Choroid plexus epithelial cell (primary cell): ENCODE measurements at regions not wholly inside any gene's neighbourhood (a gene's known extent, or its start where the extent isn't known, plus 50 kb on each side); places are given as distances from the start of the nearest gene placed in this dataset.
"Not testable (repeated sequence)": the region's sequence is repeated elsewhere in the genome, so short reads cannot be mapped to it uniquely, and the experiment has no call there.

ENCODE experiments used
- DNase-seq: peaks from one replicate; pipeline ENCODE4 v3.0.0-alpha.2; 2010; ENCODE audit warnings: low read depth
- H3K4me3 ChIP-seq: 2 replicates; pipeline ENCODE4 v1.5.1; 2011; ENCODE audit warnings: low read depth, mild to moderate bottlenecking, control low read depth, low read length, moderate library complexity
- TF ChIP-seq, protein P1 (sequence below): conservative IDR thresholded peaks from 2 replicates; pipeline ENCODE4 v1.5.1; 2011; ENCODE audit warnings: low read depth, mild to moderate bottlenecking, control low read depth, inconsistent platforms, low read length, moderate library complexity

DNA sequence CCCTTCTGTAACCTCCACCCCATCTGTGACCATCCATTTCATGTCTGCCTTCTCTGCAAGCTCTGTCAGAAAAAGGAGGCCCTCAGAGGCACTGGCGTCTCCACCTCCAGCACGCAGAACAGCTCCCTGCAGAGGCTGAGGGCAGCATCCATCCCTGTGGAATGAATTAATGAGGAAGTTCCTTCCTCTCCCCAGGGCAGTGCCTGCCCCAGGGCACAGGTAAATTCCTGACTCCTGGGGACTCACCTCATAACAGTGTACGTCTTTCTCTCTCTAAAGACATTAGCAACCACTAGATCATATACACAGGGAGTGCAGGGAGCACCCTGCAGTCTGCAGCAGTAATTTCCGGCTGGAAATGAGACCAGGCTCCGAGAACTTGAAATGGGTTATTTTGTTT is 155.0 kb upstream of the TMEM132C start:
- no peak for DNase-seq
- TF ChIP-seq, protein P1, sequence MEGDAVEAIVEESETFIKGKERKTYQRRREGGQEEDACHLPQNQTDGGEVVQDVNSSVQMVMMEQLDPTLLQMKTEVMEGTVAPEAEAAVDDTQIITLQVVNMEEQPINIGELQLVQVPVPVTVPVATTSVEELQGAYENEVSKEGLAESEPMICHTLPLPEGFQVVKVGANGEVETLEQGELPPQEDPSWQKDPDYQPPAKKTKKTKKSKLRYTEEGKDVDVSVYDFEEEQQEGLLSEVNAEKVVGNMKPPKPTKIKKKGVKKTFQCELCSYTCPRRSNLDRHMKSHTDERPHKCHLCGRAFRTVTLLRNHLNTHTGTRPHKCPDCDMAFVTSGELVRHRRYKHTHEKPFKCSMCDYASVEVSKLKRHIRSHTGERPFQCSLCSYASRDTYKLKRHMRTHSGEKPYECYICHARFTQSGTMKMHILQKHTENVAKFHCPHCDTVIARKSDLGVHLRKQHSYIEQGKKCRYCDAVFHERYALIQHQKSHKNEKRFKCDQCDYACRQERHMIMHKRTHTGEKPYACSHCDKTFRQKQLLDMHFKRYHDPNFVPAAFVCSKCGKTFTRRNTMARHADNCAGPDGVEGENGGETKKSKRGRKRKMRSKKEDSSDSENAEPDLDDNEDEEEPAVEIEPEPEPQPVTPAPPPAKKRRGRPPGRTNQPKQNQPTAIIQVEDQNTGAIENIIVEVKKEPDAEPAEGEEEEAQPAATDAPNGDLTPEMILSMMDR: no peak
- no peak overlapping the region for H3K4me3 ChIP-seq

DNA sequence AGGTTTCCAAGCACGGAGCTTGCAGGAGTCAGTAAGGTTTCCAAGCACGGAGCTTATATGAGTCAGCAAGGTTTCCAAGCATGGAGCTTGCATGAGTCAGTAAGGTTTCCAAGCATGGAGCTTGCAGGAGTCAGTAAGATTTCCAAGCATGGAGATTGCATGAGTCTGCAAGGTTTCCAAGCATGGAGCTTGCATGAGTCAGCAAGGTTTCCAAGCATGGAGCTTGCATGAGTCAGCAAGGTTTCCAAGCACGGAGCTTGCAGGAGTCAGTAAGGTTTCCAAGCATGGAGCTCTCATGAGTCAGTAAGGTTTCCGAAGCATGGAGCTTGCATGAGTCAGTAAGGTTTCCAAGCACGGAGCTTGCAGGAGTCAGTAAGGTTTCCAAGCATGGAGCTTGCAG is 153.7 kb upstream of the TMEM132C start:
- not testable (repeated sequence) for H3K4me3 ChIP-seq, DNase-seq

DNA sequence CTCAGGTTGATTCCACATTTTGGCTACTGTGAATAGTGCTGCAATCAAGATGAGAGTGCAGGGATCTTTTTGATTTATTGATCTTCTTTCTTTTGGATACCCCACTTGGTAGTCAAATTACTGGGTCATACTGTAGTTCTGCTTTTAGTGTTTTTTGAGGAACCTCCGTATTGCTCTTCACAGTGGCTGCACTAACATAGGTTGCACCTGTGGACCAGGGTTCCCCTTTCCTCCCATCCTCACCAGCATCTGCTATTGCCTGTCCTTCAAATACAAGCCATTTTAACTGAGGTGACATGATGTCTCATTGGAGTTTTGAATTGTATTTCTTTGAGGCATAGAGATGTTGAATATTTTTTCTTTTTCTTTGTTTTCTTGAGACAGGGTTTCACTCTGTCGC is 152.5 kb upstream of the TMEM132C start:
- no peak for DNase-seq
- TF ChIP-seq, protein P1: no peak
- H3K4me3 ChIP-seq: no peak overlapping the region

DNA sequence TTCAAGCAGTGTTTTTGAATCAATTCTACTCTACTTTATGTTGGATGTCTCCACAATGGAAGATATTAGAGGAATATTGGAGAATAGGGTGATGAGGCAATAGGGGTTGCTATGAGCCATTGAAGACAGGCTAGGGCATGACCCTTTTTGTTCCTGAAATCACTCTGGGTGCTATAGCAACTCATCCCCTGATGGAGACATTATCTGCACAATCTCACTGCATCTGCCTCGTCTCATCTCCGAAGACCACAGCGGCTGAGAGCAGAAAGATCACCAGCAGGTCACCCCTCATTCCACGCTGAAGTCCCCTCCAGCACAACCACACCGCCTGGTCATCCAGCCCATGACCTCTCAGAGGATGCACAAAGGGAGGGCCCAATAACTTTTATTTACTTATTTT is 150.4 kb upstream of the TMEM132C start:
- TF ChIP-seq, protein P1: no peak
- H3K4me3 ChIP-seq: no peak overlapping the region
- no peak for DNase-seq

DNA sequence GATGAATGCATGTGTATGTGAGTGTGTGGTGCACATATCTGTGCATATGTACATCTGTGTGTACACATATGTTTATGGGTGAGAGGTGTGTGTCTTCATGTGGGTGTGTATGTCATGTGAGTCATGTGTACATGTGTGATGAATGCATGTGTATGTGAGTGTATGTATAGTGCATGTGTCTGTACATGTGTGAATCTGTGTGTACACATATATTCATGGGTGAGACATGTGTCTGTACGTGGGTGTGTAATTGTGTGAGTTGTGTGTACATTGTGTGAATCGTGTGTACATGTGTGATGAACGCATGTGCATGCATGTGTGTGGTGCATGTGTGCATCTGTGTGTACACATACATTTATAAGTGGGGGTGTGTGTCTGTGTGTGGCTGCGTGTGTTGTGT is 146.9 kb upstream of the TMEM132C start:
- no peak overlapping the region for H3K4me3 ChIP-seq
- TF ChIP-seq, protein P1: no peak
- no peak for DNase-seq

DNA sequence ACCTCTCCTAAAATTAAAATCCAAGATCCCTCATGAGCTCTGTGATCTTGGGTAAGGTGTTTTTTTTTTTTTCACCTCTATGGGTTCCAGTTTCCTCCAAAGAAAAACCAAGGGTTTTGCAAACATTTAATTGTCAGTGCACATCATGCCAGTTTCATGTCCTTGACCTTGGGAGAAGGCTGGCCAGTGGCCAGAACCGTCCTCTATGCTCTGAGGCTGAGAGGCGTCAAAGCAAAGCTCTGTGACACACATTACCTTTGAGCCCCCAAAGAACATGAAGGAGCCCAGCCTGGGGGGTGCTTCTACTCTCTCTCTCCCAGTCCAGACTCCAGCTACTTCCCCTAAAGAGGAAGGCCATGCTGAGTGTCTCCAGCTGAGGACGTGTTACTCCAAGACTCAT is 145.5 kb upstream of the TMEM132C start:
- TF ChIP-seq, protein P1: no peak
- no peak for DNase-seq
- no peak overlapping the region for H3K4me3 ChIP-seq

DNA sequence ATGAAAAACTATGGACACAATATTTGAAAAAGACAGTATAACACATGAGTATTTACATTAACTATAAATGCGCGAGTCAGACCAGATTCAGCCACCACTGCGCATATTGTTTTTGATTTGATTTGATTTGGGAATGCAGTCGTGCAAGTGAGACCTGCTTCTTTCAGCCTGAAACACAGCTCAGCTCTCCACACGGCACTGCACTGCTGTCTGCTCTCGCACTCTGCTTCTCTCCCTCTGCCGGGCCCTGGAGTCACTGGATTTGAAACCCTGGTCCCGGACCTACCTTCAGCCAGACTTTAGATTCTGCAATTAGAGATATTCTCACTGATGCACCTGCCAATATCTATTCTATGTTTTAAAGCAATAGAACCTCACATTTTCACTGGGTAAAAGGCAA is 143.9 kb upstream of the TMEM132C start:
- no peak for DNase-seq
- H3K4me3 ChIP-seq: no peak overlapping the region
- TF ChIP-seq, protein P1: no peak

DNA sequence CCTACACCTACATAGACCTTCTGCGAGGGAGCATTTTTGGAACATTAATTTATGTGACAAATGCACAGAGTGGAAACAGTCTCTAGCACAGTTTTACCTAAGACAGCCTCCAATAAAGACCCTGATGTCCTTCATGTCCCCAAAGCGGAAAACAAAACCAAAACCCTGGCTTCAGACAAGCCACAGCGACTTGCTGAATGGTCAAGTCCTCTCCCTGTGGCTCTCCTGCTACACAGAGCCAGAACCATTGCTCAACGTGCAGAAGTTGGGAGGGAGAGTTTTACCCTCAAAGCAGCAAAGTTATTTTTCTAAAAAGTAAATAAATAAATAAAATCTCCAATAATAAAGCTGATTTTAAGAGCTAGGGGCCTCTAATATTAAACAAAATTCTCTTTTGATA is 135.0 kb upstream of the TMEM132C start:
- TF ChIP-seq, protein P1: no peak
- no peak for DNase-seq

More for the DNA sequence above, 135.0 kb upstream of the TMEM132C start:
- H3K4me3 ChIP-seq: no peak overlapping the region
